Hepatocyte (in vitro differentiated cells): ENCODE measurements at regions not wholly inside any gene's neighbourhood (a gene's known extent, or its start where the extent isn't known, plus 50 kb on each side); places are given as distances from the start of the nearest gene placed in this dataset.

ENCODE experiments used
- DNase-seq: peaks from one replicate; pipeline ENCODE4 v3.0.0-alpha.2; 2016; ENCODE audit warnings: low spot score
- H2AFZ ChIP-seq: fragments of 200-600 bp; sonication (generic); 2 replicates; pipeline ENCODE4 v1.6.0; 2016; ENCODE audit warnings: antibody characterized with exemption, mild to moderate bottlenecking
- H3K27ac ChIP-seq: fragments of 200-600 bp; sonication (generic); 2 replicates; pipeline ENCODE4 v1.5.1; 2016; ENCODE audit warnings: mild to moderate bottlenecking
- H3K27me3 ChIP-seq: fragments of 200-600 bp; sonication (generic); 2 replicates; pipeline ENCODE4 v1.6.1; 2016
- H3K36me3 ChIP-seq: fragments of 200-600 bp; sonication (generic); replicated peaks from 2 replicates; pipeline ENCODE4 v1.5.1; 2016; ENCODE audit warnings: low read depth; ENCODE audit not compliant: insufficient read depth
- H3K4me1 ChIP-seq: fragments of 200-600 bp; sonication (generic); 2 replicates; pipeline ENCODE4 v1.5.1; 2016; ENCODE audit warnings: mild to moderate bottlenecking, moderate library complexity; ENCODE audit not compliant: insufficient read depth
- H3K4me2 ChIP-seq: fragments of 200-600 bp; sonication (generic); 2 replicates; pipeline ENCODE4 v1.6.0; 2016
- H3K4me3 ChIP-seq: fragments of 200-600 bp; sonication (generic); 2 replicates; pipeline ENCODE4 v1.5.1; 2016; ENCODE audit warnings: mild to moderate bottlenecking
- H3K79me2 ChIP-seq: fragments of 200-600 bp; sonication (generic); 2 replicates; pipeline ENCODE4 v1.6.0; 2017; ENCODE audit warnings: mild to moderate bottlenecking
- H3K9me2 ChIP-seq: fragments of 200-600 bp; sonication (generic); replicated peaks from 2 replicates; pipeline ENCODE4 v1.6.0; 2017; ENCODE audit warnings: mild to moderate bottlenecking; ENCODE audit not compliant: insufficient read depth
- H3K9me3 ChIP-seq: fragments of 200-600 bp; sonication (generic); 2 replicates; pipeline ENCODE4 v1.5.1; 2016; ENCODE audit warnings: low read depth, mild to moderate bottlenecking
- H4K20me1 ChIP-seq: fragments of 200-600 bp; sonication (generic); 2 replicates; pipeline ENCODE4 v1.6.0; 2016; ENCODE audit warnings: mild to moderate bottlenecking; ENCODE audit not compliant: insufficient read depth, poor library complexity, severe bottlenecking
- CTCF ChIP-seq: fragments of 200-600 bp; sonication (generic); IDR thresholded peaks from 2 replicates; pipeline ENCODE4 v1.5.1; 2016; ENCODE audit warnings: antibody characterized with exemption, mild to moderate bottlenecking; ENCODE audit not compliant: poor library complexity
- EZH2 ChIP-seq: fragments of 200-600 bp; sonication (generic); IDR thresholded peaks from 2 replicates; pipeline ENCODE4 v1.6.1; 2016; ENCODE audit warnings: antibody characterized with exemption, mild to moderate bottlenecking, borderline replicate concordance
- EZH2phosphoT487 ChIP-seq: fragments of 200-600 bp; sonication (generic); IDR thresholded peaks from one replicate; pipeline ENCODE4 v1.6.1; 2018; ENCODE audit warnings: antibody characterized with exemption, mild to moderate bottlenecking, low read depth, moderate library complexity; ENCODE audit not compliant: unreplicated experiment, severe bottlenecking
- WGBS: methylation state at CpG from one replicate; pipeline ENCODE4 v1.1.6; 2016; ENCODE audit warnings: low lambda C conversion rate; ENCODE audit errors: missing lambda C conversion rate; 5-methylcytosine and 5-hydroxymethylcytosine counted together

GRCh38 chr16:54577651-54578128 is 291.1 kb upstream of the IRX3 start:
- H3K4me1 ChIP-seq: peaks cover 5% of the 10 kb centered on the region
- no peak for TF ChIP-seq EZH2
- TF ChIP-seq EZH2phosphoT487: no peak
- no peak for TF ChIP-seq CTCF
- no peaks in the 10 kb centered on the region for H3K9me3 ChIP-seq
- no peak overlapping the region for H3K27ac ChIP-seq
- H3K9me2 ChIP-seq: no peaks in the 10 kb centered on the region
- H3K36me3 ChIP-seq: no peaks in the 10 kb centered on the region
- WGBS: 48% methylated on average over 15 of the region's 15 CpGs
- H3K4me3 ChIP-seq: no peak overlapping the region
- no peak overlapping the region for H3K4me2 ChIP-seq
- no peaks in the 10 kb centered on the region for H4K20me1 ChIP-seq
- H2AFZ ChIP-seq: no peak overlapping the region
- H3K27me3 ChIP-seq: peaks cover 25% of the 10 kb centered on the region
- no peaks in the 10 kb centered on the region for H3K79me2 ChIP-seq
- no peak for DNase-seq

DNA sequence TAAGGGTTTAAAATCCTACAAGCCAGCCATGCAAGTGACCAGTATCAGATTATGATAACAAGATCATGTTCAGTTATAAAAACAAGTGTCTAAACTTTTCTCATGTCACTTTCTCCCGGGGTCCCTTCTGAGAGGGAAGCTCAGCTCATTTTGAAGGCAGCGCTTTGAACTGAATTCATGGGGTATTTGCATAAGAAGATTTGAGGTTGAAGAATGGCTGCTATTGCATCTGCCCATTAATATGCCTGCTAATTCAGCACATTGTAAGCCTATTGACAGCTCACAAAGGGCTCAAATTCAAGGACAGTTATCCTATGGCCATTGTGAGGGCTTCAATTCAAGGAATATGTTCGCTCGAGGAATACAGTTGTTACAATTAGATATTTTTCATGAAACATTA is 290.2 kb upstream of the IRX3 start:
- Histone ChIP-seq H3K9me3 (no peaks in the 10 kb centered on the region), H3K79me2 (no peaks in the 10 kb centered on the region), H3K4me3 (no peak overlapping the region), H3K36me3 (no peaks in the 10 kb centered on the region), H3K4me2 (peak overlapping the region; percentile 38), H3K4me1 (peaks cover 5% of the 10 kb centered on the region), H3K9me2 (no peaks in the 10 kb centered on the region), H4K20me1 (no peaks in the 10 kb centered on the region), H3K27me3 (peaks cover 25% of the 10 kb centered on the region), H3K27ac (no peak overlapping the region), H2AFZ (peak overlapping the region; percentile 47)
- no peak for DNase-seq
- 66% methylated on average over 4 of the region's 4 CpGs for WGBS
- no peak for TF ChIP-seq EZH2phosphoT487
- TF ChIP-seq CTCF: no peak
- TF ChIP-seq EZH2: no peak

- no peak overlapping the region for H2AFZ ChIP-seq
- H3K4me1 ChIP-seq: no peaks in the 10 kb centered on the region
- TF ChIP-seq EZH2phosphoT487 (no peak), CTCF (no peak), EZH2 (no peak)
- H3K27ac ChIP-seq: no peak overlapping the region
- no peaks in the 10 kb centered on the region for H3K9me2 ChIP-seq
- H4K20me1 ChIP-seq: no peaks in the 10 kb centered on the region
- no peaks in the 10 kb centered on the region for H3K9me3 ChIP-seq
- no peak overlapping the region for H3K4me2 ChIP-seq
- no peaks in the 10 kb centered on the region for H3K79me2 ChIP-seq
- H3K27me3 ChIP-seq: no peaks in the 10 kb centered on the region
- no peaks in the 10 kb centered on the region for H3K36me3 ChIP-seq
- DNase-seq: peak; percentile 26
- WGBS: 68% methylated on average over 9 of the region's 9 CpGs
- H3K4me3 ChIP-seq: no peak overlapping the region
Observed at GRCh38 chr16:54568906-54569807, 282.6 kb upstream of the IRX3 start.
